ENCODE measurements at regions not wholly inside any gene's neighbourhood (a gene's known extent, or its start where the extent isn't known, plus 50 kb on each side); places are given as distances from the start of the nearest gene placed in this dataset.

- in situ Hi-C loops (cut with MboI; ENCODE audit: low pct_unique_long_range_greater_than_20kb, low sequenced_read_pairs, unreplicated experiment) = no loop called here
- TF ChIP-seq, protein P1, sequence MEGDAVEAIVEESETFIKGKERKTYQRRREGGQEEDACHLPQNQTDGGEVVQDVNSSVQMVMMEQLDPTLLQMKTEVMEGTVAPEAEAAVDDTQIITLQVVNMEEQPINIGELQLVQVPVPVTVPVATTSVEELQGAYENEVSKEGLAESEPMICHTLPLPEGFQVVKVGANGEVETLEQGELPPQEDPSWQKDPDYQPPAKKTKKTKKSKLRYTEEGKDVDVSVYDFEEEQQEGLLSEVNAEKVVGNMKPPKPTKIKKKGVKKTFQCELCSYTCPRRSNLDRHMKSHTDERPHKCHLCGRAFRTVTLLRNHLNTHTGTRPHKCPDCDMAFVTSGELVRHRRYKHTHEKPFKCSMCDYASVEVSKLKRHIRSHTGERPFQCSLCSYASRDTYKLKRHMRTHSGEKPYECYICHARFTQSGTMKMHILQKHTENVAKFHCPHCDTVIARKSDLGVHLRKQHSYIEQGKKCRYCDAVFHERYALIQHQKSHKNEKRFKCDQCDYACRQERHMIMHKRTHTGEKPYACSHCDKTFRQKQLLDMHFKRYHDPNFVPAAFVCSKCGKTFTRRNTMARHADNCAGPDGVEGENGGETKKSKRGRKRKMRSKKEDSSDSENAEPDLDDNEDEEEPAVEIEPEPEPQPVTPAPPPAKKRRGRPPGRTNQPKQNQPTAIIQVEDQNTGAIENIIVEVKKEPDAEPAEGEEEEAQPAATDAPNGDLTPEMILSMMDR (IDR thresholded peaks at IDR 0.05; ENCODE audit: extremely low read depth, insufficient read depth, missing control alignments) = no peak
- no peak for DNase-seq (ENCODE audit: low spot score)
These were observed 294.4 kb upstream of the MKI67 start for GRCh38 chr10:128420623-128421022.

DNA sequence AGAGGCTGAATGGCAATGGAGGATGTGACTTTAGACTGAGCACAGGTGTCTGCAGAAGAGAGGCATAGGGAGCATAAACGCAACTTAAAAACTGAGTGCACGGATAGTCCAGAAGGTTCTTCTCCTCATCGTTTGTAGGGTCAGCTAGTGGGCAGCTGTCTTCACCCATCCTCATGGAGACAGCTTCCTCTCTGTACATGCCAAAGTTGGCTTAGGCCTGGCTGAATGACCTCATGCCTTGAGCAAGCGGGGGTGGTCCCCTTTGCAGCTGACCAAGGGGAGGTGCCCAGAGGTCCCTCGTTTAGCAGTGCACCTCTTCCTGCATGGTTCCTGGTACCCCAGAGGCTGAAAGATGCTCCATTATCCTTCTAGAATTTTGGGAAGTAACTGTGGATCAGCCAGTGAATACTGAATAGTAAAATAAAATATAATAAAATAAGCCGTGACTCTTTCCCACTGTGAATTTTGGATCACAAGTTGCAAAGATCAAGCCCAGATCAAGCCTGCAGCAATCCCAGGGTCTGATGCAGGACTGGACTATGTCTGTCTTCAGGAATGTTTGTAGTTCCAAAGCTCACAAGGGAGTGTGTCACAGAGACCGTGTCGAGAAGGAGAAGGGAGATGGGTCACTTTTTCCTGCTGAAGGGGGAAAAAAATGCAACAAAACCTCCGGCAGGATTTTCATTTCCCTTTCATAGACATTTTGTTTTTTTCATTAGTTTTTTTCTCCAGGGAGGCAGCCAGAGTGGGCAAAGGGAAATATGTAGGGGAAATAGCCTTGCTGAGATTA, 295.3 kb upstream of the MKI67 start:
- in situ Hi-C loops (cut with MboI; ENCODE audit: low pct_unique_long_range_greater_than_20kb, low sequenced_read_pairs, unreplicated experiment) = no loop called here

DNA sequence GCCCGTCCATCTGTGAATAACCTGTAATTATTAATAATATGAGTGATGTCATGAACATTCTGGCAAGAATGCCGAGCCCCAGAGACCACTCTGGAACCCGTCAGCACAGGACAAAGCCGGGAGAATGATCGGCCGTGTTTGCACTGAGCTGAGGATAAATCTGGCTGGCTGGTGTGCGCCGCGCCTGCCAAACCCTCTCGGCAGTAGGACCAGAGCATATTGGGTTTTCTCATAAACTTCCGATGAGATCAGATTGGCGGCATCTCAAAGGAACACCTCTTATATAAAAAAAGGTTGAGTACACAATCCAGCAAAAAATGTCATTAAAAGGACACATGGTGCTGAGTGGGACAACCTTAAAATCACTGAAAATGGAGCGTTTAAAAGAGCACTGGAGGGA, 296.0 kb upstream of the MKI67 start:
- in situ Hi-C loops (cut with MboI; ENCODE audit: low pct_unique_long_range_greater_than_20kb, low sequenced_read_pairs, unreplicated experiment) = no loop called here
- TF ChIP-seq, protein P1 (IDR thresholded peaks at IDR 0.05; ENCODE audit: extremely low read depth, insufficient read depth, missing control alignments) = no peak
- DNase-seq (ENCODE audit: low spot score) = no peak

More for the DNA sequence above, 295.3 kb upstream of the MKI67 start:
- no peak for DNase-seq (ENCODE audit: low spot score)
- TF ChIP-seq, protein P1 (IDR thresholded peaks at IDR 0.05; ENCODE audit: extremely low read depth, insufficient read depth, missing control alignments) = no peak

- TF ChIP-seq, protein P1 (IDR thresholded peaks at IDR 0.05; ENCODE audit: extremely low read depth, insufficient read depth, missing control alignments) = no peak
- in situ Hi-C loops (cut with MboI; ENCODE audit: low pct_unique_long_range_greater_than_20kb, low sequenced_read_pairs, unreplicated experiment) = no loop called here
- no peak for DNase-seq (ENCODE audit: low spot score)
These were observed 296.8 kb upstream of the MKI67 start for GRCh38 chr10:128422999-128423398.

- DNase-seq (ENCODE audit: low spot score) = no peak
- in situ Hi-C loops (cut with MboI; ENCODE audit: low pct_unique_long_range_greater_than_20kb, low sequenced_read_pairs, unreplicated experiment) = no loop called here
- TF ChIP-seq, protein P1 (IDR thresholded peaks at IDR 0.05; ENCODE audit: extremely low read depth, insufficient read depth, missing control alignments) = no peak
These were observed 303.1 kb upstream of the MKI67 start for GRCh38 chr10:128429321-128429720.

DNA sequence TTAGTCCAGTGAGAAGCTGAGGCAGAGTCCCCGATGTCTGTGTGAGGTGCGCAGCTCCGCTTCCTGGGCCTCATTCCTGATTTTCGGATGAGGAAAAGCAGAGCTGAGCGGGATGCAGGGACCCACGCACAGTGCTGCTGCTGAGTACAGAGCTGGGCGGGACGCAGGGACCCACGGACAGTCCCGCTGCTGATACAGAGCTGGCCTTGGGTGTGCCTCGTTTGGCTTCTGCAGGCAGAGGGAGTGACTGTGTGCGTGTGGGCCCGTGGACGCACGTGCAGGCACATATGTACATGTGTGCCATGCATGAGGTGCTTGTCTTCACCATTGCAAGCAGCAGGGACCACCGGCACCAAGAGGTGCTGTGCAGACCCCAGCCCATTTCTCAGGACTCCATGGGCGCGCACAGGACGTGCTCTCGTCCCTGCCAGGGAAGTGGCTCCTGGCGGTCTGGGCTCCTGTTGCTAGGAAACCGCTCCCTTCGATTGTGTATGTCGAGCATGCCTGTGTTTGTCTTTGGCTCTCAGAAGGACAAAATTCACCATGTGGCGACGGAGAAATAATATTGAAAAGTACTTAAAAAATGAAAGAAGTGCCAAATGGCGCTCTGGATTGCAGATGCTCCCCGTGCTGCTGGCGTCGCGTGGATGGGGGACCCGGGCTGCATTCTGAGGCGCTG, 303.8 kb upstream of the MKI67 start:
- in situ Hi-C loops (cut with MboI; ENCODE audit: low pct_unique_long_range_greater_than_20kb, low sequenced_read_pairs, unreplicated experiment) = no loop called here
- no peak for DNase-seq (ENCODE audit: low spot score)
- TF ChIP-seq, protein P1 (IDR thresholded peaks at IDR 0.05; ENCODE audit: extremely low read depth, insufficient read depth, missing control alignments) = no peak
